SK-N-SH (cell line): ENCODE measurements at regions not wholly inside any gene's neighbourhood (a gene's known extent, or its start where the extent isn't known, plus 50 kb on each side); places are given as distances from the start of the nearest gene placed in this dataset.

Source experiments
- CTCF ChIA-PET: fragments of 300-600, 350-600 bp; formaldehyde crosslinking; extraction: SDS; loops from one replicate; lab custom pipeline; 2021; lab: Yijun Ruan, JAX
- POLR2A ChIA-PET: fragments of 350-600 bp; sonication (Branson Sonifier 250); formaldehyde crosslinking; extraction: SDS; loops from one replicate; lab custom pipeline; 2020; ENCODE audit warnings: antibody characterized with exemption, inconsistent platforms; lab: Yijun Ruan, JAX
- DNase-seq: peaks from one replicate; pipeline ENCODE4 v3.0.0; 2012
- H2AFZ ChIP-seq: fragments of 200-600 bp; sonication (generic); 2 replicates; pipeline ENCODE4 v1.8.1; 2016; ENCODE audit warnings: antibody characterized with exemption, mild to moderate bottlenecking, low read depth
- H3F3A ChIP-seq: fragments of 200-600 bp; sonication (generic); replicated peaks from 2 replicates; pipeline ENCODE3; 2016; ENCODE audit warnings: antibody characterized with exemption, mild to moderate bottlenecking; ENCODE audit not compliant: insufficient read depth
- H3K27ac ChIP-seq, 2 experiments: fragments of 200-500 bp in 1 of 2; fragments of 200-600 bp in 1 of 2; sonication (Bioruptor generic) in 1 of 2; sonication (generic), shearing (Covaris generic) in 1 of 2; 2 replicates each; pipeline versions ENCODE4 v1.5.1 to v1.6.1; 2014 to 2016; ENCODE audit warnings: low read depth in 2 of 2, inconsistent platforms in 1 of 2, low read length in 1 of 2, mild to moderate bottlenecking in 1 of 2, mixed read lengths in 1 of 2
- H3K27me3 ChIP-seq: fragments of 200-600 bp; sonication (generic), shearing (Covaris generic); 2 replicates; pipeline ENCODE4 v1.6.1; 2016; ENCODE audit warnings: mixed run types; ENCODE audit not compliant: insufficient read depth
- H3K36me3 ChIP-seq, 2 experiments: fragments of 200-500 bp in 1 of 2; fragments of 200-600 bp in 1 of 2; sonication (Bioruptor generic) in 1 of 2; sonication (generic) in 1 of 2; replicated peaks in 1 of 2; 2 replicates each; pipeline versions ENCODE3 to v1.5.1; 2014 to 2016; ENCODE audit warnings: low read length in 1 of 2, mild to moderate bottlenecking in 1 of 2; ENCODE audit not compliant: insufficient read depth in 2 of 2, control insufficient read depth in 1 of 2
- H3K4me1 ChIP-seq, 2 experiments: fragments of 200-500 bp in 1 of 2; fragments of 200-600 bp in 1 of 2; sonication (Bioruptor generic) in 1 of 2; sonication (generic), shearing (Covaris generic) in 1 of 2; 2 replicates each; pipeline versions ENCODE4 v1.5.1 to v1.6.1; 2014 to 2016; ENCODE audit warnings: low read depth in 1 of 2, low read length in 1 of 2, mixed run types in 1 of 2; ENCODE audit not compliant: insufficient read depth in 2 of 2, control insufficient read depth in 1 of 2
- H3K4me2 ChIP-seq: fragments of 200-600 bp; sonication (generic), shearing (Covaris generic); 2 replicates; pipeline ENCODE4 v1.6.1; 2017; ENCODE audit warnings: mixed run types
- H3K4me3 ChIP-seq, 2 experiments: fragments of 200-500 bp in 1 of 2; fragments of 200-600 bp in 1 of 2; sonication (Bioruptor generic) in 1 of 2; sonication (generic), shearing (Covaris generic) in 1 of 2; 2 replicates each; pipeline versions ENCODE4 v1.5.1 to v1.8.1; 2014 to 2016; ENCODE audit warnings: low read depth in 2 of 2, inconsistent platforms in 1 of 2, low read length in 1 of 2, mild to moderate bottlenecking in 1 of 2, mixed read lengths in 1 of 2, moderate library complexity in 1 of 2
- H3K79me2 ChIP-seq: fragments of 200-600 bp; sonication (generic); 2 replicates; pipeline ENCODE4 v1.8.1; 2017; ENCODE audit warnings: mild to moderate bottlenecking; ENCODE audit not compliant: insufficient read depth
- H3K9ac ChIP-seq: fragments of 200-600 bp; sonication (generic); 2 replicates; pipeline ENCODE4 v1.6.1; 2017; ENCODE audit warnings: mixed run types
- H3K9me2 ChIP-seq: fragments of 200-600 bp; sonication (generic); 2 replicates; pipeline ENCODE4 v1.6.1; 2017; ENCODE audit warnings: mixed run types
- H3K9me3 ChIP-seq: fragments of 200-600 bp; sonication (generic); 2 replicates; pipeline ENCODE4 v1.6.1; 2017; ENCODE audit warnings: mixed run types, mild to moderate bottlenecking, moderate library complexity
- H4K20me1 ChIP-seq: fragments of 200-600 bp; sonication (generic); 2 replicates; pipeline ENCODE4 v1.6.1; 2017; ENCODE audit warnings: mild to moderate bottlenecking, mixed run types; ENCODE audit not compliant: insufficient read depth
- CHD2 ChIP-seq: fragments of 150-350 bp; IDR thresholded peaks from 2 replicates; pipeline ENCODE4 v1.6.1; 2018; ENCODE audit warnings: low read length; ENCODE audit not compliant: partially characterized antibody
- EZH2phosphoT487 ChIP-seq: fragments of 200-600 bp; sonication (generic); IDR thresholded peaks from 2 replicates; pipeline ENCODE4 v1.6.1; 2017; ENCODE audit warnings: low read depth, mixed run types, mild to moderate bottlenecking, antibody characterized with exemption, moderate library complexity, borderline replicate concordance
- FOXJ3 ChIP-seq: sonication (generic); formaldehyde crosslinking; IDR thresholded peaks from 2 replicates; pipeline ENCODE4 v1.5.1; 2020; ENCODE audit warnings: mild to moderate bottlenecking, missing genetic modification reagents
- GABPA ChIP-seq: IDR thresholded peaks from 2 replicates; pipeline ENCODE4 v1.4.0; 2012; ENCODE audit warnings: low read depth, mild to moderate bottlenecking
- IRF3 ChIP-seq: fragments of 150-350 bp; IDR thresholded peaks from 2 replicates; pipeline ENCODE4 v1.6.1; 2016; ENCODE audit warnings: mild to moderate bottlenecking, low read depth, low read length
- JUND ChIP-seq: IDR thresholded peaks from 2 replicates; pipeline ENCODE4 v1.4.0; 2012
- MAX ChIP-seq: IDR thresholded peaks from 2 replicates; pipeline ENCODE4 v1.4.0; 2012; ENCODE audit warnings: low read depth
- MEF2A ChIP-seq: IDR thresholded peaks from 2 replicates; pipeline ENCODE4 v1.4.0; 2012; ENCODE audit warnings: low read depth, borderline replicate concordance
- NFIC ChIP-seq: IDR thresholded peaks from 2 replicates; pipeline ENCODE4 v1.4.0; 2012; ENCODE audit warnings: borderline replicate concordance
- RAD21 ChIP-seq: IDR thresholded peaks from 2 replicates; pipeline ENCODE4 v1.6.1; 2012; ENCODE audit warnings: mild to moderate bottlenecking, low read length
- RCOR1 ChIP-seq: fragments of 150-350 bp; IDR thresholded peaks from 2 replicates; pipeline ENCODE4 v1.6.1; 2017; ENCODE audit warnings: antibody characterized with exemption, low read length
- RFX5 ChIP-seq: IDR thresholded peaks from 2 replicates; pipeline ENCODE4 v1.6.1; 2012; ENCODE audit warnings: mild to moderate bottlenecking, improper control_type of control experiment, low read length
- RXRA ChIP-seq: IDR thresholded peaks from 2 replicates; pipeline ENCODE4 v1.4.0; 2012; ENCODE audit warnings: low read depth, mild to moderate bottlenecking, borderline replicate concordance
- TAF1 ChIP-seq: IDR thresholded peaks from 2 replicates; pipeline ENCODE4 v1.6.1; 2012; ENCODE audit warnings: low read depth, mild to moderate bottlenecking, low read length, moderate library complexity, borderline replicate concordance
- WGBS: methylation state at CpG from one replicate; pipeline ENCODE4 v1.1.6; 2017; ENCODE audit warnings: low lambda C conversion rate; 5-methylcytosine and 5-hydroxymethylcytosine counted together
- TF ChIP-seq, protein P1 (sequence below): fragments of 150-350 bp; IDR thresholded peaks from 2 replicates; pipeline ENCODE4 v1.6.1; 2017; ENCODE audit warnings: antibody characterized with exemption, low read length, low read depth, borderline replicate concordance
- TF ChIP-seq, protein P2 (sequence below): IDR thresholded peaks from 2 replicates; pipeline ENCODE4 v1.6.1; 2012; ENCODE audit warnings: mild to moderate bottlenecking, low read depth, low read length, moderate library complexity

GRCh38 chr1:216961516-216961915 lies 238.3 kb upstream of the ESRRG start:
- no peaks in the 10 kb centered on the region for H3F3A ChIP-seq
- H3K4me3 ChIP-seq = no peak overlapping the region
- H2AFZ ChIP-seq = no peak overlapping the region
- H3K27ac ChIP-seq = no peak overlapping the region
- H3K9me3 ChIP-seq = no peaks in the 10 kb centered on the region
- no peaks in the 10 kb centered on the region for H3K36me3 ChIP-seq
- WGBS = 40% methylated on average over 3 of the region's 3 CpGs
- ChIA-PET POLR2A (no interaction called here), CTCF (interaction anchor here (0.7 to 0.9 kb wide), 3 partner anchors 11 to 211 kb away, joined by 3 read pairs; no protein-coding TSS in a partner anchor)
- no peak overlapping the region for H3K9ac ChIP-seq
- no peaks in the 10 kb centered on the region for H3K9me2 ChIP-seq
- no peak for DNase-seq
- no peaks in the 10 kb centered on the region for H4K20me1 ChIP-seq
- H3K79me2 ChIP-seq = no peaks in the 10 kb centered on the region
- no peak overlapping the region for H3K4me2 ChIP-seq
- TF ChIP-seq IRF3 (no peak), CHD2 (no peak), EZH2phosphoT487 (no peak), RAD21 (peak; percentile 44), RFX5 (no peak), RXRA (no peak), MAX (no peak)
- TF ChIP-seq, protein P1, sequence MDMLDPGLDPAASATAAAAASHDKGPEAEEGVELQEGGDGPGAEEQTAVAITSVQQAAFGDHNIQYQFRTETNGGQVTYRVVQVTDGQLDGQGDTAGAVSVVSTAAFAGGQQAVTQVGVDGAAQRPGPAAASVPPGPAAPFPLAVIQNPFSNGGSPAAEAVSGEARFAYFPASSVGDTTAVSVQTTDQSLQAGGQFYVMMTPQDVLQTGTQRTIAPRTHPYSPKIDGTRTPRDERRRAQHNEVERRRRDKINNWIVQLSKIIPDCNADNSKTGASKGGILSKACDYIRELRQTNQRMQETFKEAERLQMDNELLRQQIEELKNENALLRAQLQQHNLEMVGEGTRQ = no peak
- H3K27me3 ChIP-seq = no peaks in the 10 kb centered on the region
- H3K4me1 ChIP-seq = no peaks in the 10 kb centered on the region

DNA sequence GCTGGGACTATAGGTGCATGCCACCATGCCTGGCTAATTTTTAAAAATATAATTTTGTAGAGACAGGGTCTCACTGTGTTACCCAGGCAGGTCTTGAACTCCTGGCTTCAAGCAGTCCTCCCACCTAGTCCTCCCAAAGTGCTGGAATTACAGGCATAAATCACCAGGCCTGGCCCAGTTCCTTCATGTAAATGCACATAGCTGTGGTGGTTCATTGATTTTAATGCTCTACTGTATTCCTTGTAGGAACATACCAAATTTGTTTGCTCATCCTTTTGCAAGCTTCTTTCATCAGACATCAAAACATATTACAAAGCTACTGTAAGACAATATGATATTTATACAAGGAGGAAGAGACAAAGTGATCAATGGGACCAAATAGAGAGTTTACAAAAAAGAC lies 237.5 kb upstream of the ESRRG start:
- no peaks in the 10 kb centered on the region for H3K36me3 ChIP-seq
- no peaks in the 10 kb centered on the region for H3K4me1 ChIP-seq
- ChIA-PET POLR2A (no interaction called here), CTCF (interaction anchor here (0.6 to 0.9 kb wide), 4 partner anchors 12 to 885 kb away, joined by 3 read pairs; no protein-coding TSS in a partner anchor)
- no peak for DNase-seq
- H3K9me3 ChIP-seq = no peaks in the 10 kb centered on the region
- H3K4me3 ChIP-seq = no peak overlapping the region
- H3K9me2 ChIP-seq = no peaks in the 10 kb centered on the region
- H3K79me2 ChIP-seq = no peaks in the 10 kb centered on the region
- H2AFZ ChIP-seq = no peak overlapping the region
- H3K9ac ChIP-seq = no peak overlapping the region
- H3F3A ChIP-seq = no peaks in the 10 kb centered on the region
- no peaks in the 10 kb centered on the region for H3K27me3 ChIP-seq
- H4K20me1 ChIP-seq = no peaks in the 10 kb centered on the region
- no peak overlapping the region for H3K4me2 ChIP-seq
- H3K27ac ChIP-seq = no peak overlapping the region
- TF ChIP-seq, protein P2, sequence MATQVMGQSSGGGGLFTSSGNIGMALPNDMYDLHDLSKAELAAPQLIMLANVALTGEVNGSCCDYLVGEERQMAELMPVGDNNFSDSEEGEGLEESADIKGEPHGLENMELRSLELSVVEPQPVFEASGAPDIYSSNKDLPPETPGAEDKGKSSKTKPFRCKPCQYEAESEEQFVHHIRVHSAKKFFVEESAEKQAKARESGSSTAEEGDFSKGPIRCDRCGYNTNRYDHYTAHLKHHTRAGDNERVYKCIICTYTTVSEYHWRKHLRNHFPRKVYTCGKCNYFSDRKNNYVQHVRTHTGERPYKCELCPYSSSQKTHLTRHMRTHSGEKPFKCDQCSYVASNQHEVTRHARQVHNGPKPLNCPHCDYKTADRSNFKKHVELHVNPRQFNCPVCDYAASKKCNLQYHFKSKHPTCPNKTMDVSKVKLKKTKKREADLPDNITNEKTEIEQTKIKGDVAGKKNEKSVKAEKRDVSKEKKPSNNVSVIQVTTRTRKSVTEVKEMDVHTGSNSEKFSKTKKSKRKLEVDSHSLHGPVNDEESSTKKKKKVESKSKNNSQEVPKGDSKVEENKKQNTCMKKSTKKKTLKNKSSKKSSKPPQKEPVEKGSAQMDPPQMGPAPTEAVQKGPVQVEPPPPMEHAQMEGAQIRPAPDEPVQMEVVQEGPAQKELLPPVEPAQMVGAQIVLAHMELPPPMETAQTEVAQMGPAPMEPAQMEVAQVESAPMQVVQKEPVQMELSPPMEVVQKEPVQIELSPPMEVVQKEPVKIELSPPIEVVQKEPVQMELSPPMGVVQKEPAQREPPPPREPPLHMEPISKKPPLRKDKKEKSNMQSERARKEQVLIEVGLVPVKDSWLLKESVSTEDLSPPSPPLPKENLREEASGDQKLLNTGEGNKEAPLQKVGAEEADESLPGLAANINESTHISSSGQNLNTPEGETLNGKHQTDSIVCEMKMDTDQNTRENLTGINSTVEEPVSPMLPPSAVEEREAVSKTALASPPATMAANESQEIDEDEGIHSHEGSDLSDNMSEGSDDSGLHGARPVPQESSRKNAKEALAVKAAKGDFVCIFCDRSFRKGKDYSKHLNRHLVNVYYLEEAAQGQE = no peak
- TF ChIP-seq JUND = no peak
- no peak for TF ChIP-seq FOXJ3 (CRISPR knock-in tag)
- no peak for TF ChIP-seq CHD2
- TF ChIP-seq RCOR1 = no peak
- TF ChIP-seq GABPA = no peak
- no peak for TF ChIP-seq RFX5
- no peak for TF ChIP-seq NFIC
- TF ChIP-seq MEF2A = no peak
- no peak for TF ChIP-seq EZH2phosphoT487
- TF ChIP-seq, protein P1 = no peak
- TF ChIP-seq TAF1 = no peak
- no peak for TF ChIP-seq MAX
